Tibial nerve (tissue), 3 donors: ENCODE measurements at regions not wholly inside any gene's neighbourhood (a gene's known extent, or its start where the extent isn't known, plus 50 kb on each side); places are given as distances from the start of the nearest gene placed in this dataset.

Experiments used
- CTCF ChIP-seq, 5 experiments: fragments of 200-600 bp in 3 of 5; fragments of 450-650 bp in 2 of 5; sonication (generic) in 3 of 5; IDR thresholded peaks; one replicate each; pipeline ENCODE4 v1.5.1; 2016 to 2019; ENCODE audit warnings: antibody characterized with exemption in 5 of 5, mild to moderate bottlenecking in 3 of 5, moderate library complexity in 2 of 5
- POLR2A ChIP-seq, 2 donors: fragments of 450-650 bp; IDR thresholded peaks; one replicate each; pipeline ENCODE4 v1.6.1; 2017; ENCODE audit warnings: antibody characterized with exemption in 2 of 2, mild to moderate bottlenecking in 2 of 2, moderate library complexity in 2 of 2

- TF ChIP-seq CTCF (IDR thresholded peaks at IDR 0.05): no peak
- no peak for TF ChIP-seq POLR2A (IDR thresholded peaks at IDR 0.05)
Measured at GRCh38 chr21:36560933-36561575, 81.1 kb upstream of the CLDN14 start.
